HG03095 (cell line): ENCODE measurements at regions not wholly inside any gene's neighbourhood (a gene's known extent, or its start where the extent isn't known, plus 50 kb on each side); places are given as distances from the start of the nearest gene placed in this dataset.
"Not testable (repeated sequence)": the region's sequence is repeated elsewhere in the genome, so short reads cannot be mapped to it uniquely, and the experiment has no call there.

Experiments
- ATAC-seq: cut with Tn5 transposase; IDR thresholded peaks from one replicate; pipeline ENCODE4 v1.9.1; 2021; ENCODE audit warnings: moderate library complexity; ENCODE audit not compliant: unreplicated experiment

DNA sequence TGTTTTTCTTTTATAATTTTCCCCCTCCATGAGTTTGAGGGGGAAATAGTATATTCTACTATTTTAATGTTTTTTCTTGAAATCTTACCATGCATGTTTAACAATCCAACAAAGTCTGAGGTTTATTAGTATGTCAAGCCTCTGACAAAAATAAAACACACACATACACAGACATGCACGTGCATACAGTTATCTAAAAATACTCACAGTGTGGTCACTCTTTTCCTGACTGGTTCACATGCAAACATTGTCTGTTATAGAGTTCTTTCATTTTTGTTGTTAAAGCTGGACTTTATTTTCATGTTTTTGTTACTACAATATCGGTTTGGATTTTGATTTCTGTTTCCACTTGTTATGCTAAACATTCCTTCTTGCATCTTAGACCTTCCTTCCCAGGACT is 236.6 kb downstream of the MFSD1 start:
- no peak for ATAC-seq

DNA sequence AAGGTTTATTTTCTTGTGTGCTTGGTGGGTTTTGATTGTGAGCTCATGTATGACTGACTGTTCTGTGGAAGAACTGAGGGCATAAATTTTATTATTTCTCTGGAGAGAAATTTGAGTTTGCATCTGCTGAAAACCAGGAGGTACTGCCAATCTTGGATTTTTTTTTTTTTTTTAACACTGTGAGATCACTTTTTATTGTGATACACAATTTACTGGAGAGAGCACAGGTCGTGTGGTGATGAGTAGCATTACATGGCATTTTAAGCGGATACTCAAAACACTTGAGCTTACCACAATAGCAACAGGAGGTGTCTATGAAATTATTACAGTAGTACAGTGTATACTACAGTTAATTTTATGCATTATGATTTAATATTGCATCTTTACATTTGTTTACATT is 237.4 kb downstream of the MFSD1 start:
- ATAC-seq = no peak

GRCh38 chr3:159045279-159045885 is 243.5 kb downstream of the MFSD1 start:
- no peak for ATAC-seq

DNA sequence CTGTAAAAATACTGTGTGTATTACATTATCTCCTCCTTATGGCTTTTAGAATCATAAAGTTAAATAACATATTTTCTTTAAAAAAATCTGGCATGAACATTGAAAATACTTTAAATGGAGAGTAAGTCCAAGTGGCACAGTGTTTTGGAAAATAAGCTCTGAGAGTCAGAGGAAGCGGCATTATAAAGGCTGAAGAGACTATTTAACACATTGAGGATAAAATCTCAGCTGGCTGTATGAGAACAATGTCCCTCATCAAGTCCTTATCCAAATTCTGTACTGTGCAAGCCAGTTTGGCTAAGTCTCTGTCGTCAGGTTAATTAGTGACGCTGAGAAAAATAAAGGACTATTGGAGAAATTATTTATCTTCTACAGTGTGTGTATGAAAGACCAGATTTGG is 245.5 kb downstream of the MFSD1 start:
- no peak for ATAC-seq

DNA sequence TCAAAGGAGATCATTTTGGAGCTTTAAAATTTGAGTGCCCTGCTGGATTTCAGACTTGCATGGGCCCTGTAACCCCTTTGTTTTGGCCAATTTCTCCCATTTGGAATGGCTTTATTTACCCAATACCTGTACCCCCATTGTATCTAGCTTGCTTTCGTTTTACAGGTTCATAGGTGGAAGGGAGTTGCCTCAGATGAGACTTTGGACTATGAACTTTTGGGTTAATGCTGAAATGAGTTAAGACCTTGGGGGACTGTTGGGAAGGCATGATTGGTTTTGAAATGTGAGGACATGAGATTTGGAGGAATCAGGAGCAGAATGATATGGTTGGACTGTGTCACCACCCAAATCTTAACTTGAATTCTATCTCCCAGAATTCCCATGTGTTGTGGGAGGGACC is 250.6 kb downstream of the MFSD1 start:
- ATAC-seq = not testable (repeated sequence)

DNA sequence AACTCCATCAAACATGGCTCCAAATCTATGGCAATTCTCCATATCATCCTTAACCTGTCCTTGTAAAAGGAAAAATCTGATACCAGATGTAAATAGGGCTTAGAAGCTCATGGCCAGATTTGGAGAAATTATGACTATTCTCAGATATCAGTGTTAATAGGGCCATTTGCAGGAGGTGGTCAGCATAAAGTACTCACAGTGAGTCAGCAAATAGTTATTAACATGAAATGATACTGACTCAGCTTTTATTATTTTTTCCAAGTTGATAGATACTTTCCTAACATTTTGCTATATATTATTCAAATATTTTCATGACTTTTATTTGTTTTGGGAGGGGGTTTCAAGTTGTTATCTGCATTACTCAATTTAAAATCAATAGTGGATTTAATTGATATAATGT is 255.8 kb downstream of the MFSD1 start:
- no peak for ATAC-seq

DNA sequence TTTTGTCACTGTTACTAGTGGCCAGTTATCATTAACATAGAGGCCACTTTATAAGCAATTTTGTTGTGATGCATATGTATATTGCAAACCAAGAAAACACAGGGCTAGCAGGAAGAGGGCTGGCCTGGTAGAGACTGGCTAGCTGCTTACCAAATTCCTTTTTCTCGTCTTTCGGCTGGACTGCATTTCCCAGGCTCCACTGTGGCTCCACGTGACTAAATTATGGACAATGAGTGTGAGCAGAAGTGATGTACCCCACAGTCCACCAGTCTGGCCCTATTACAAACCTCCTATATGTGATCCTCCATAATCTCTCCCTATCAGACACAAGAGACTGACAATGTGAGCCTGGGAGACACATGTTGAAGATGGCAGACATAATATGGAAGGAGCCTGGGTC is 257.0 kb downstream of the MFSD1 start:
- no peak for ATAC-seq

GRCh38 chr3:159059395-159059794 is 257.5 kb downstream of the MFSD1 start:
- ATAC-seq = no peak

DNA sequence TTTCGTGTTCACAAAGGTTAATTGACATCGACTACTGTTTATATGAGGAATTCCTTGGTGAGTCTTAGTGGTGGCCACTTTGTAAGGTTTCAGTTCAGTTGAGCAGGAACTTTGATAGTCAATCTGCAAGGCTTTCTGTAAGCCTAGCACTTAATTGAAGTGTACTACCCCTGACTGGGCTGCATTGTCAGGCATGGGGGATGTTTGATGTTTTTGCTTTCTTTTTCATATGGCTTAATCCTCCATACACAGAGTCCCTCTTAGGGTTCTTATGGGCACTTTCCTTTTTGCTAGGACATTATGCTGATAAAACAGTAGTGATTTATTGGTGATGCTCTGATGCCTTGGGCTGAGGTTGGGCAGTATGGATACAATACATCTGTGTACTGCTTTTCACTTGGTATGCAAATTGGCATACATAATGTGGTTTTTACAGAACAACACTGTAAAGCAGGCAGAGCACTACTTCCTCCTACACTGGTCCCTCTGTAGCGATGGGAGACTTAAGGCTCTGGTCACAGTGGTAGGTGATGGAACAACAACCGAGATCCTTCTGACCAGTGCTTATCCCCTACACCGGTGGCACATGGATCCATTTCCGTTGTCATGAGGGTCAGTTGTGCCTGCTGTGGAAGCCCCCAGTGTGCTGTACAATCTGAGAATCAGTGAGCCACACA is 261.0 kb downstream of the MFSD1 start:
- ATAC-seq = no peak

DNA sequence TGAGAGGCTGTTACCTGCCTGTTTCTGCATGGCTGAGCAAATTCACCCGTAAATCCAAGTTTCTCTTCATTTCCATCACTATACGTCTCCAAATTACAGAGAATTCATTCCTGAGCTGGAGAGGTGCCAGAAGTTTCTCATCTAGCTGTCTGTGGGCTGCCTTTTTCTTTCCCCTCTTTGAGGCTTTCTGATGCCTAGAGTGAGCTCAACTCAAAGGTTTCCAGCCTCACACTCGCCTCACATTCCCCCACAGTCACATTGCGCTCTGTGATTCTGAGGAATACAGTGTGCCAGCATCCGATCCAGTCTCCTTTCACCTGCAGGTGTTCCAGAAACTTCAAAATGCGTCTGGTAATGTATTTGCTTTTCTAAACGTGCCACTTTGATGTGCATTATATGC is 267.2 kb downstream of the MFSD1 start, which contains the start of gene IQCJ:
Gene IQCJ, plus strand, starts transcription at position 229 of the 400 bp plus-strand sequence.
- no peak for ATAC-seq

GRCh38 chr3:159069866-159070425 is 268.1 kb downstream of the MFSD1 start:
- ATAC-seq = no peak

DNA sequence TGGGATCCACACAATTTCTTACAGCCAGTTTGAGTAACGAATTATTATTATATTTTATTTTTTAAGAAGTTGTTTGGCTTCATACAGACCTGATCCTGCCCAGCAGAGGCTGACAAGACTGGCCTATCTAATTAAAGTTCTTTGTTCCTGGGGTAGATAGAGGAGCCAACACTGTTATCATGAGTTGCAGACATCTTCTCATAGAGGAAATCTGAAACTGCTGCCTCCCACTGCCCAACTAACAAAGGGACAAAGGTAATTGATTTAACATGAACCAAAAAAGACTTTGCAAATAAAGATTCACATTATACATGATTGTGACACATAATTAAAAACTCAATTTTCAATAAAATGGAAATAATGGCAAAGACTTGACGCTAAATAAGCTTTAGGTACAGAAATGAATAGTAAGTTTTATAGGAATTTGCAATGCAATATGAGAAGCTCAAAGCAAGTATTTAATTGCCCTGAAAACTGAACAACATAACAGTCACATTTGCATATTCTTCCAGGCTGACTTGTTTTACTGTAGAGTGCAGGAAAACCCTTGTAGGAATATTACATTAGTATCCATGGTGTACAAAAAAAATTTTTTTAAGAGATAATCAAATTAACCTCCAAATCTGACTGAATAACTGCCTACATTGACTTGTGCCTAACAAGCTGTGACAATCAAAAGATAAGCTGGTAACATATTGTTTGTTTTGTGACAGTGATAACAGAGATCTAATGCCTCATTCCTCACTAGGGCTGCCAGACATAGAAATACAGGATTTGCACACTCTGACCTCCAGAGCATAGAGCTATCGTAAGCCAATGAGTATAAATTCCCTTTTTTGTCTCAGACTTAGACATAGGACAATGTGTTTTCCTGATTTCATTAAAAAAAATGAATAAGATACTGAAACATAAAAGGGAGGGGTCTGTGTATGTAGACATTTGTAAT is 273.2 kb downstream of the MFSD1 start:
- ATAC-seq = no peak

DNA sequence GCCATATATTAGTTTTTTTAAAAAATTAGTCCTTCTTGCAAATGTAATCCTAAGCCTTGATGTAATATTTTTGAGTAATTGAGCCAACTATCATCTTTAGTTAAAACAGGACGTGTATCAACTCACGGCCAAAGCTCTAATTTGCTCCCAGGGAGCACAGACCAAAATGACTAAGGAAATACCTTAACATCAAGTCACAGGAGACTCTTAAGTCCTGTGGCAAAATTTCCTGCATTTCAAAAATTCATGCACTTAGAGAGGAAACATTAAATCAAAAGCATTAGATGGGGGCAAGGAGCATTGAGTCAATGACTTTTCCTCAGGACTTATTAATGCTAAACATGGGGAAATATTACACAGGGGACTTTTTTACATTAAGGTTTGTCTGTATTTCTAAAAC is 276.0 kb downstream of the MFSD1 start:
- no peak for ATAC-seq

- ATAC-seq = no peak
Observed at GRCh38 chr3:159080256-159080655, 278.4 kb downstream of the MFSD1 start.

GRCh38 chr3:159080821-159081220 is 279.0 kb downstream of the MFSD1 start:
- no peak for ATAC-seq

- no peak for ATAC-seq
Observed at GRCh38 chr3:159082519-159082918, 280.7 kb downstream of the MFSD1 start.

DNA sequence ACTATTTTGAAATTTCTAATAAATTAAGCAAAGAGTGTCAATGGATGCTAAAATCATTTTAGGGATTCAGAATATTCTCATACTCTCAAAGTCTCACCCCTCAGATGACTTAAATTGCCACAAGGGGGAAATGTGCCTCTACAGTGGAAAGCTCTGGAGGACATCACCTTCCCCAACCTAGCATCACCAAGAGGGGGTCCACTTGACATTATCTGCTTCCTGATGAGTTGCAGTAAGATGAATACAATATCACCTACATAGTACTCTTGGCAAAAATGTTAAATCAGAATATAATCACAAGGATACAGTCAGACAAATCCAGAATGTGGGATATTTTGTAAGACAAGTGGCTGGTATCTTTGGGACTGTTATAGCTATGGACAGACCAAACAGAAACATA is 290.1 kb downstream of the MFSD1 start:
- no peak for ATAC-seq

GRCh38 chr3:159102001-159102400 is 300.1 kb downstream of the MFSD1 start:
- ATAC-seq = no peak

DNA sequence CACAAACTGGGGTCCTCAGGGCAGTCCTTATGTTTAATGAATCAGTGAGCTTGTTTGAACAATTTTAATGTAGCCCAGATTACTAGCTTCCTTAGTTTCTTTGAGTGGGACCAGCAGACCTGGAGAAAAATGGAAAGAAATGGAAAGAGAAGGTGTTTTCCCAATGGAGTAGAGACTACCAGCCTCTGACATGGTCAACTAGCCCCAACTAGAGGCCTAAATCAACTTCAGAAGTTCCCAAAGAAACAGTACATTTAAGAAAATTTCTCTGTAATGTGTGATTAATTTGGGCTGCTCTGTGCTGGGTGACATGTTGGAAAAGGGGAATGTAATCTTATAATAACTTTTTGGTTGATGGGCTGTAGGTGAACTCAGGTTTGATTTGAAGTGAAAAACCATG is 310.9 kb downstream of the MFSD1 start:
- no peak for ATAC-seq

- no peak for ATAC-seq
Observed at GRCh38 chr3:159113221-159113875, 311.5 kb downstream of the MFSD1 start.

GRCh38 chr3:159114582-159114981 is 312.7 kb downstream of the MFSD1 start:
- ATAC-seq = no peak
